ENCODE measurements at regions not wholly inside any gene's neighbourhood (a gene's known extent, or its start where the extent isn't known, plus 50 kb on each side); places are given as distances from the start of the nearest gene placed in this dataset.
"Not testable (repeated sequence)": the region's sequence is repeated elsewhere in the genome, so short reads cannot be mapped to it uniquely, and the experiment has no call there.

DNA sequence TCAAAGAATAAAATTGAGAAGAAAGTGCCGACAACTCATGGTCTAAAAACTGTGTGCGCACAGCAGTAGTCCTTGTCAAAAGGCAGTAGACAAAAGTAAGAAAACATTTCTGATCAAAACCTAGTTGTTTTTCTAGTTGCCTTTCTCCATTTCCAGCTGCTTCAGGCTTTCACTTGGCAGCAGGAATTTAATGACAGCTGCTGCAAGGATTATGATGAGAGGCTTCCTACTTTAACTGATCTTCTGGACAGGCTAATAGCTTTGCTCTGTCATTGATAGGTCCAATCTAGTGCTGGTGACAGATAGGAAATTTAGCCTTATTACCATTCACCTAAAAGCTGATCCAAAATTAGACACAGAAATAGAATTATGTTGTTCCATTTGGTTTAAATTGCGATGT is 110.7 kb upstream of the SEMA3C start:
- no peak for DNase-seq

DNA sequence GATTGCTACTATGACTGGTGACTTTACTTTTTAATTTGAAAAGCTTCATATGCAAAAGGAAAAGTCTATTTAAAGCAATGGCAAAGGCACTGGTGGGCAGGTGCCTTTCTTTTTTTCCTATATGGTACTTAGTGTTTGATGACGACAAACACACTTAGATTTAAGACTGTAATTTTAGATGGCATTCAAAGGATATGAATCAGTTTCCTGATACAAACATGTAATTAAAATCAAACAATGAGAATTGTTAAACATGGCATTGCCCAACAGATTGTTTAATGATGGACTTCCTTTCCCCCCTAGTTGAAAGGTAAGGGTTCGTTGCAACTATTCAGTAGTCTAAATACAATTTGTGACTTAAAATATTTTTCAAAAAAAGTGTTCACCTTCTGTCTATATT is 106.5 kb upstream of the SEMA3C start:
- no peak for DNase-seq

DNA sequence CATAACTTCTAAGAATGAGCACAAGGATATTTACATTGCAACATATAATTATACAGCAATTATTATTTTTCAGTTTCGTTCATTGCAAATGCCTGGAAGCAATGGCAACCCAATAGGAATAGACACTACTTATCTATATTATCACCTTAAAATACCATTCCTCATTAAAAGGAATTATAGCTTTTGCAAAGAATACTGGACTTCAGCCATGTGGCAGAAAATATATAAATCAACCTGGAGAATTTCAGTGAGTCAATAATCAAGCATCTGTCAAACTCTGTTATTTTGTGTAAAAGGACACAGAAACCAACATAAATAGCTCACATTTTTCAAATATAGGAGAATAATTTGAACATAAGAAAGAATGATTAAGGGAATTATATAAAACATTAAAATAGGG is 96.1 kb upstream of the SEMA3C start:
- DNase-seq, result no peak

DNA sequence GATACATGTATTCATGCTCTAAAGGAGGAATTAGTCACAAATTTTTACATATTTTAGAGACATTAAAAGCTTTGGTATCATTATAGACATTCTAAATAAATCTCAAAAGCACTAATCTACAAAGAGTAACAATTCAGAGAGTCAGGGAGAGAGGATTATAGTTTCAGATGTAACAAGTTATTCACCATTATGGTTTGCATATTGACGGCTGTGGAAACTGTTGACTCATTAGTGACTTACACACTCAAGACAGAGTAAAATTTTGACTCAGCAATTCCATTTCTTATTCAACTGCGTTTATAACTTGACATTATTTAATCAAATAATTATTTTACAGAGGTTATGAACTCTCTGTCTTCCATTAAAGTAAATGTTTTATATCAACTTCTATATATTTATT is 95.4 kb upstream of the SEMA3C start:
- DNase-seq, result no peak

DNA sequence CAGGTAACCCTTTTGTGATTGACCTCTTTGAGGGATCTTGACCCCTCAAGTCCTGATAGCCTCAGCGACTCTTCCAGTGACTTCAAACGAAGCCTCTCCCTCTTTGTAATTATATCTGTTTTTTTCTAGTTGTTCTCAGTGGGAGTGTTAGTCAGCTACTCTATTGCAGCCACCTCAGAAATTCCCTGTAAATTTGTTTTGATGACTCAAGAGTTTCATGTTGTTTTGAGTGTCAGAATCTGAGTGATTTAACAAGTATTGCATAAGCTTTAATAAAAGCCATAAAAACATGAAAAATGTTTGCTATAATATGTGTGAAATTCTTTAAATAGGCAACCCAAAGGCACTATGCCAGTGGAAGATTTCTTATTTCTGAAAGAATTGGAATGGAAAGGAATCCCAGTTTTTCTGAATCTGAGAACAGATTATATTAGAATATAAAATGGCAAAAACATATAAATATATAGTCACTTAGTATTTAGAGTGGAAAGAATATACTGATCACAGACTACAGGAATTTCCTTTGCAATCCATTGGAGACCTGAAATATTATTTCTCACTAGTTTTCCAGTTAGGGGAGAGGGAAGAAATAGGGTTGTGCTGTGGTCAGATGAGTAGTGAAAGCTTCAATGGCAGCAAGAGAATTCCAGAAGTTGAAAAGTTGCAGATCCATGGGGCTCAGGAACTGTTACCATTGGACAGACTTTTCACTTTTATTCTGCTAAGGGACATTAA is 94.4 kb upstream of the SEMA3C start:
- no peak for DNase-seq

DNA sequence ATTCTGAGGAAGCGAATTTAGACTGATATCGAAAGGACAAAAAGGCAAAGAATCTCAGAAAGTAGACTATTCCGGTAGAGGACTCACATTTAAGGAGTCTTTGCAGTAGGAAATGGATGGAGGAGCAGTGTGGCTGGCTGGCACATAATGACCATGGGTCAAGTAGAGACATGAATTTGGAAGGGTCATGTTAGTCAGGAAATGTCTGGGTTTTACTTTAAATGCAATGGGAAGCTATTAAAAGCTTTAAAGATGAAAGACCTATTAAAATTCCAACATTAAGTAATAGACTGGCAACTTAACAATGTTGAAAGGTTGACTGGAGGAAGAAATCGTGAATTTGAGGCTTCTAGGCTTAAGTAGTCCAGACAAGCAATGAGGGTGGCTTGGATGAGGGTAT is 90.0 kb upstream of the SEMA3C start:
- no peak for DNase-seq

DNA sequence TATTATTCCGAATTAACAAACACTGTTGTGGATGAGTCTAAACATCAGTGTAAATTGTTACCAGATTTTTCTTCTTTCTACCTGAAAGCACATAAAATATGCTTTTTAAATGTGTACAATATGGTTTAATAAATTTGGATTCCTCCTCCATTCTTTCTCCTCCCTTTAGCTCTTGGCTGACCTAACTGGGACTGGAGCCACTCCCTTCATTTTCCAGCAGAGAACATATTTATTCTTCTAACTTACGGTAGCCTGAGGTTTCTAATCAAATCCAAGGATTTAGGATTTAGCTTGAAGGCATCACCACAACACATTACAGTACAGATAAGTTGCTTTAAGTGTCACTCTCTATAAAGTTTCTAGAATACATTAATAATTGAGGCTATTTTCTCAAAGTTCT is 88.2 kb upstream of the SEMA3C start:
- DNase-seq, result no peak

DNA sequence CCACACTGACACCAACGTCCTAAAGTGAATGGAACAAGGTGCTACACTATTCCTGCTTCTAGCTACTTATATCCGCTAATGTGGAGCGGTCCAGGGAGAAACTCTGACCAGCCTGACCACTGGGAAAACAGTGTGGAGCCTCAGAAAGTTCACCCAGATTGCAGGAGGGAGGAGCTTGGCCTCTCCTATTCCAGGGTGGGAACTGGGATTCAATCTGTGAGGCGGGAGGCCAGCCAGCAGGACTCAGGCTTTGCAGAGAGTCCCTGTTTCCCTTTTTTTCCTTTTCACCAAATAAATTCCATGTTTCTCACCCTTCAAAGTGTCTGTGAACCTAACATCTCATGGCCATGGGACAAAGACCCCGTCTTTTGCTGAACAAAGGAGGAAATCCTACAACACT is 86.4 kb upstream of the SEMA3C start:
- DNase-seq, result no peak

DNA sequence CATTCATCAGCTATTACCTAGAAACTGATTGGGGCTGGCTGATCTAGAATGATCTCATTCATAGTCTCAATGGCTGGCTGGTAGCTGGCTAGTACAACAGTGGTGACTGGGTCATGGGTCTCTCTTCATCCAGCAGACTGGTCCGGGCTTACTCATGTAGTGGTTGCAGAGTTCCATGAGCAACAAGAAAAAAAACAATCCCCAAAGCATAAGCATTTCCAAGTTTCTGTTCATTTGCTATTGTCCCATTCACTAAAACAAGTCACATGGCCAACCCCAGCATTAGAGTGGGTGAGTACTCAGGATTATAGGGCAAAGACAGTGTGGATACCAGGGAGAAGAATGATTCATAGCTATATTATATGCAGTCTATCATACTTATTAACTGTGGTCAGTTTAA is 85.2 kb upstream of the SEMA3C start:
- DNase-seq, result no peak

DNA sequence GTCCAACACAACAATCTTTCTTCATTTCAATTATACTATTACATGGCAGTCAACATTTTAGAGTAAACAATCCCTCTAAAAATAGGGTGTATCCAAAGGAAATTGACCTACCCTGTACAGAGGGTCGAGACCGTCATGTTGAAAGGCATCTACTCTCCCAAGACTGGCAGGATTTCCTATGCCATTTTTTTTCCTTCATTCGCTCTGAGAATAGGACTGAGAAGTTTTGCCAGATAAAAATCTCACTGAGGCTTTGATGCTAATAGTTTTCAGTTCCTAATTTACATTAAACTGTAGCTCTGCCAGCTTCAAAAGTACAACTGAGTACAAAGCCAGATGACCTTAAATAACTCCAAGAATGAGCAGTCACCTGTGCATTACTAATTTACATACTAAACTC is 84.5 kb upstream of the SEMA3C start:
- DNase-seq, result no peak

DNA sequence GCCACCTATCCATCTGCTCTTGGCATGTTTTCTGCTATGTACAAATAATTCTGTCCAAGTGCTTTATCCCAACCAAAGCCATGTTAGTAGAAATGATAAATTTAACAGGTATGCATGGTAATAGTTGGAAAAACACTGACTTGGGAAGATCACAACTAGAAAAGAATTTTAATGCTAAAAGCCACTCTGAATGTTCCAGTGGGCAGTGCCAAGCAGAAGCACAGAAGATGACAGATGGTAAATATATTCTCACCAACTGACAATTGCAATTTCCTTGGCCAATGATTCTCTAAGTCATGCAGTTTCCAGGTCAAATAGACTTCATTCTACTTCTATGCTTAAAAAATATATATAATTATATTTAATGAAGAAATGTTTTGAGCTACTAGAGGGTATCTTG is 83.6 kb upstream of the SEMA3C start:
- DNase-seq, result no peak

DNA sequence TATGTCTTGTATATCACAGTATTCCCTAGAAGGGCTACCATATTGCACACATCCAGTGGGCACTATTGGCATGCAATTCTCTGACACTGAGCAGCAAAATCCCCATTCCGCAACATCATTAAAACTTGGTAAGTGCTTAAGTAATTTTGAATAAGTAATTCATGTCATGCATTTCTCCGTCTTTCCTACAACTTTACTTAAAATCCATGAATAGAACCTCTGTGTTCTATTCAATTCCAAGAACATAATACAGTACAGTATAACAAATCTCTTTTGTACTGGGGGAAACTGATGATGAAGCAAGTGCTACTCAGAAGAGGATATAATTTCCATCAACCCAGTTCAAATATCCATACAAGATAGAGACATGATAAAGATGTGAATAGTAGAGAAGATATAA is 80.9 kb upstream of the SEMA3C start:
- DNase-seq, result no peak

DNA sequence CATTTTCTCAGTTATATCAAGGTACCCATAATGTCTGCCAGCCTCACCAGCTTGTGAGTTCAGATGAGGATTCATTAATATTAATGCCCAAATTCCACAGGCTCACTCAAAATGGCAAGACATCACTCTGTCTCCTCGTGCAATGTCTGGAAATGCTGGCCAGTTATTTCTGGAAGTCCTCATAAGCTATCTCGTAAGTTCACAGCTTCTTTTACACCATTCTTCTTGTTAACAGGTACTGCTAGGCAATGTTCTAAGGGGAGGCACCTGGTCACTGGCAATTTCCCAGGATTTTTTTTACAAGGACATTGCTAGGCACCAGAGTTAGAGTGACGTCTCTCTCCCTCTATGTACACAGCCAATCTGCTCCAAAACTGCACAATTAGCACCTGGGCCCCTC is 80.2 kb upstream of the SEMA3C start:
- no peak for DNase-seq

DNA sequence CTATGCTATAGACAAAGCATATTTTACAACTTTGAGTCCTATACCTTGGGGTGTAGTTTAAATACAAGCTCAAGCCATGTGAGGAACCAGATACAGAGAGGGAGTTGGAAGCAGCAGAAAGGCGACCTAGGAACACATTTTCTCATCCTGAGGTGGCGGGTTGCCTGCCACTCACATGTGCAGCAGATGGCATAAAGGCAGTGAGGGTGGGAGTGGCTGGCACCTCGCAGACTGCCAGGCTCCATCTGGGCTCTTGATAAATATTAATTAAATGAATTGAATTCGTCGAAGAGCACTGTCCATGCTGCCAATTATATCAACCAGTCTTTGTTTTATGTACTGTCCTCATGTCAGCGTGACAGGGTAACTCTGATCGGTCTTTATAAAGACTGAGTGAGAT is 79.0 kb upstream of the SEMA3C start:
- no peak for DNase-seq

DNA sequence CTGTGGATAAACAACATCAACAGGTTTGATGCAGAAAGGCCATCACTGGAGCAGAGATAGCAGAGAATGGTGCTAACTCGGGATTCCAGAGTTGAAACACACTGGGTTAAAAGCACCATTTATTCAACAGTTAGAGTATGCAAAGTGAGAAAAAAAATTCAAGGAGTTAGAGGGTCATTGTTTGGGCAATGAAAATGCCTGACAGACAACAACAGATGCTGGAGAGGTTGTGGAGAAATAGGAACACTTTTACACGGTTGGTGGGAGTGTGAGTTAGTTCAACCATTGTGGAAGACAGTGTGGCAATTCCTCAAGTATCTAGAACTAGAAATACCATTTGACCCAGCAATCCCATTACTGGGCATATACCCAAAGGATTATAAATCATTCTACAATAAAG is 77.4 kb upstream of the SEMA3C start:
- DNase-seq, result not testable (repeated sequence)

DNA sequence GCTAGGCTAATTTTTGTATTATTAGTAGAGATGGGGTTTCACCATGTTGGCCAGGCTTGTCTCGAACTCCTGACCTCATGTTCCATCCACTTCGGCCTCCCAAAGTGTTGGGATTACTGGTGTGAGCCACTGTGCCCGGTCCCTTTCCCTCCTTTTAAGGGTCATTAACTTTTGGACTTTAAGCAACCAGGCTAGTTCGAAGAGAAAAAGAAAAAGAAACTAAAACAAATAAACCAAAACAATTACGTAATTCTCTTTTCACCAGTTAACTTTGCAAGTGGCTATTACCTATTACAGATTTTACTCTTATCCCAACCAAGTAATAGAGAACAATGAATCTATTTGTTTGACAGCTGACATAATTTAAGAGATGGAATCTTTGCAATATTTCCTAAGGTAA is 72.8 kb upstream of the SEMA3C start:
- DNase-seq, result no peak

DNA sequence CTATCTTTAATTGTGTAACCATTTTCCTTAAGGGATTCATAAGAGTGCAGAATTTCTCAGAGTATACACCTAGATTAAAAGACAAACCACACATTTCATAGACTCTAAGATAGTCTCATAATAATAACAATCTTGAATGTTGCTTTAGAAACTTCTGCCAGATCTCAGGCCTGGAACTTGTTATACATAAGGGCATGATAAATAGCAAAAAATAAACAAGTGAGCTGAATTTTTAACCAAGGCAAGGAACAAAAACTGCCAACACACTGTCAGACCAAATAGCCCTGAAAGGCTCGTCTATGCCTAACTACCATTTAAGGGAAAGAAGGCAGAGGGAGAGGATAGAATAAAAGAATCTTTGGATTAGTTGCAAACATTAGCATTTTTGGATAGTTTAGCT is 65.8 kb upstream of the SEMA3C start:
- DNase-seq, result no peak

DNA sequence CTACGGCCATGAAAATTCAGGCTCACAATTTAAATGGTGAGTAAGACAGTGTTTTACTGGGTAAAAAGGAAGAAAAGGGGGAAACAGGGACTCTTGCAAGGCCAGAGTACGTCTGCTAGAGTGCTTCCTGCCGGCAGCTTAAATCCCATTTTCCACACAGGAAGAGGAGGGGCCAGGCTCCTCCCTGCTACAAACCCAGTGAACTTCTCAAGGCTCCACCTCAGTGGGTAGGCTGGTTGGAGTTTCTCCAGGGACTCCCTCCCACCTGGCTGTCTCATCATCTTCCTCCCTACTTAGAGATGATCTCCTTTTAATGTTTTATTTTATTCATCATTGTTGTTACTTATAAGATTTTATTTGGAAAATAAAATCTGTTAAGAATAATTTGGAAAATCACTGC is 62.6 kb upstream of the SEMA3C start:
- no peak for DNase-seq

DNA sequence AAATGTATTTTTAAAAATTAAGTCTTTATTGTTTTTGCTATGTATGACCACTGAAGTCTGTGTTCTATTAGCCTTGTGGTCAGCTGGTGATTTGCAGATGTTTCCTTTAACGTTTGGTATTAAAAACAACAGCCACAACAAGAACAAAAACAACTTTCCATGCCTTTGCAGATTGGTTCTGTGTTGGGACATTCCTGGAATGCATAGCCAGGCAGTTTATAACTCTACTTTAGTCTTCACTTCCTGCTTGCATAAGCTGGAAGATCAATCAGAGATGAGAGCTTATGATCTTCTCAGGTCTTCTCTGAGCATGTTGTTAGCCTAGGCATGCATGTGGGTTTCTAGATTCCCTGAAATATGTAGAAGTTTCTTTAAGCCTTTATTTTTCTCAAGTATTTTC is 58.9 kb upstream of the SEMA3C start:
- no peak for DNase-seq

DNA sequence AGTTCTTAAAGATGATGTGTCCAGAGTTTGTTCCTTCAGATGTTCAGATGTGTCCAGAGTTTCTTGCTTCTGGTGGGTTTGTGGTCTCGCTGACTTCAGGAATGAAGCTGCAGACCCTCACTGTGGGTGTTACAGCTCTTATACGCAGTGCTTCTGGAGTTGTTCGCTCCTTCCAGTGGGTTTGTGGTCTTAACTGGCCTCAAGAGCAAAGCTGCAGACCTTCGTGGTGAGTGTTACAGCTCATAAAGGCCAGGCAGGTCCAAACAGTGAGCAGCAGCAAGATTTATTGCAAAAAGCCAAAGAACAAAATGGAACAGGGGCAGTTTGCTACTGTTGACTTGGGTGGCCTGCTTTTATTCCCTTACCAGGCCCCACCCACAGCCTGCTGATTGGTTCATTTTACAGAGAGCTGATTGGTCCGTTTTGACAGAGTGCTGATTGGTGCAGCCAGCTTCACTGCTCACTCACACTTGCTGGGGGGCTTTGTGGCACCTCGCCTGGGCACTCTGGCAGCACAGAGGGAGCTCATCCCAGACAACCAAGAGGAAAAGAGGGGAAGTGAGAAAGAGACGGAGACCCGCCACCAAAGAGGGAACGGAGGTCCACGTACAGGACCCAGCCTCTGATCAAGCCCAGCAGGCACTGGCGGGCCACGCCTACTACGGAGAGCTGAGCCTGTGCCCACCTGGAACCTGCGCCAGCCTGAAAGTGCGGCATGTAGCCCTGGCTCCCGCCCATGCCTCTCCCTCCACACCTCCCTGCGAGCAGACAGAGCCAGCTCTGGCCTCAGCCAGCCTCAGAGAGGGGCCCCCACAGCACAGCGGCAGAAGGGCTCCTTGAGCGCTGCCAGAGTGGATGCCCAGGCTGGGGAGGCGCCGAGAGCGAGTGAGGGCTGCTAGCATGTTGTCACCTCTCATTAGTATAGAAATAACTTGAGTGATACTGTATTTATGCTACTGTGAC is 55.8 kb upstream of the SEMA3C start:
- no peak for DNase-seq

DNA sequence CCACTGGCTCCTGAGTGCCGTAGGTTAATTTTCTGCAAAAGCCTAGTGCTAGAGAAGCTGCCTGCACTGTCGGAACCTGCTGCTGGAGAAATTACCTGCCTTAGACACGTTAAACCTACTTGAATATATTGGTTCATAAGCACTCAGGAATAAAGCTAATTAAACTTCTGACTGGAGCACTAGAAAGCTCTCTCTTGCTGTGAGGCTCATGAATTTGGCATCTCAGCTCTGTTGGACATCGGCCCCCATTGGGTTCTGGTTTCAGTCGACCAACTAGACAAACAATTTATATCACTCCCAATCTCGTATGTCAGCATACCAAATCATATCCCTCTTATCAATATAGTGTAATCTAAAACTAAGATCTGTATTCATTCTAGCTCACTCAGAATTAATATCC is 52.4 kb upstream of the SEMA3C start:
- no peak for DNase-seq

Data from T-helper 1 cell (primary cell).